GM12878 (cell line): ENCODE measurements at regions not wholly inside any gene's neighbourhood (a gene's known extent, or its start where the extent isn't known, plus 50 kb on each side); places are given as distances from the start of the nearest gene placed in this dataset.

Source experiments
- ATAC-seq: fragments of 200-7000 bp; cut with Tn5 transposase; 3 replicates; pipeline ENCODE4 v1.9.1; 2020; ENCODE audit warnings: mild to moderate bottlenecking, moderate library complexity
- BruUV-seq: library from RNA; stranded (reverse); fragments of 400-500 nt; replicated peaks from 2 replicates; lab custom pipeline; 2021; lab: Mats Ljungman, UMichigan
- CTCF ChIA-PET: fragments of 300-600 bp; sonication (Branson Sonifier 250); formaldehyde crosslinking; extraction: SDS; loops from one replicate; lab custom pipeline; 2021; ENCODE audit warnings: inconsistent platforms; lab: Yijun Ruan, JAX
- POLR2A ChIA-PET: fragments of 350-600 bp; formaldehyde crosslinking; extraction: SDS; loops from one replicate; lab custom pipeline; 2021; ENCODE audit warnings: inconsistent platforms; lab: Charles Lee
- RAD21 ChIA-PET: fragments of 300-600 bp; sonication (Branson Sonifier 250); formaldehyde crosslinking; loops from one replicate; lab custom pipeline; 2023; ENCODE audit warnings: antibody characterized with exemption; ENCODE audit not compliant: unreplicated experiment; lab: Charles Lee
- SMC1A ChIA-PET: fragments of 300-600 bp; sonication (Branson Sonifier 250); formaldehyde crosslinking; loops from one replicate; lab custom pipeline; 2023; ENCODE audit not compliant: unreplicated experiment, uncharacterized antibody; lab: Charles Lee
- DNase-seq: peaks from one replicate; pipeline ENCODE4 v3.0.0-alpha.2; 2011; ENCODE audit warnings: low read depth, low spot score
- FAIRE-seq: peaks from 3 replicates; lab custom pipeline; 2011; peaks lifted over from hg19 to GRCh38; lab: Jason Lieb, UNC
- H2AFZ ChIP-seq: 2 replicates; pipeline ENCODE4 v1.6.0; 2011; ENCODE audit warnings: low read depth, low read length, control low read depth; ENCODE audit not compliant: control insufficient read depth
- H3K27ac ChIP-seq: 2 replicates; pipeline ENCODE4 v1.5.1; 2011; ENCODE audit warnings: control low read depth; ENCODE audit not compliant: control insufficient read depth, insufficient read depth
- H3K27me3 ChIP-seq, 2 experiments: replicated peaks in 1 of 2; 2 replicates each; pipeline versions ENCODE4 v1.6.0 to v1.6.1; 2011; ENCODE audit warnings: low read length in 1 of 2; ENCODE audit not compliant: control insufficient read depth in 2 of 2, insufficient read depth in 2 of 2
- H3K36me3 ChIP-seq, 2 experiments: 2 replicates each; pipeline ENCODE4 v1.5.1; 2011; ENCODE audit warnings: low read length in 1 of 2; ENCODE audit not compliant: control insufficient read depth in 2 of 2, insufficient read depth in 2 of 2
- H3K4me1 ChIP-seq: 2 replicates; pipeline ENCODE4 v1.6.1; 2011; ENCODE audit warnings: mild to moderate bottlenecking, low read length, moderate library complexity, mixed read lengths; ENCODE audit not compliant: control insufficient read depth, insufficient read depth
- H3K4me2 ChIP-seq: 2 replicates; pipeline ENCODE4 v1.6.0; 2011; ENCODE audit warnings: control low read depth; ENCODE audit not compliant: control insufficient read depth, insufficient read depth
- H3K4me3 ChIP-seq: fragments of 200-600 bp; sonication (generic); 2 replicates; pipeline ENCODE4 v1.5.1; 2016
- H3K79me2 ChIP-seq: 2 replicates; pipeline ENCODE4 v1.6.0; 2011; ENCODE audit warnings: low read length; ENCODE audit not compliant: control insufficient read depth, insufficient read depth
- H3K9ac ChIP-seq: 2 replicates; pipeline ENCODE4 v1.8.0; 2011; ENCODE audit warnings: low read length, control low read depth, mixed read lengths; ENCODE audit not compliant: control insufficient read depth, insufficient read depth
- H3K9me3 ChIP-seq: replicated peaks from 3 replicates; pipeline ENCODE4 v1.5.1; 2011; ENCODE audit warnings: mild to moderate bottlenecking, low read length; ENCODE audit not compliant: control insufficient read depth, insufficient read depth
- H4K20me1 ChIP-seq: 2 replicates; pipeline ENCODE4 v1.6.0; 2011; ENCODE audit not compliant: control insufficient read depth, insufficient read depth
- EZH2 ChIP-seq: IDR thresholded peaks from 2 replicates; pipeline ENCODE4 v1.6.1; 2012; ENCODE audit warnings: low read depth, mild to moderate bottlenecking, control low read depth, inconsistent platforms, low read length, borderline replicate concordance; ENCODE audit not compliant: control insufficient read depth
- MEF2A ChIP-seq: IDR thresholded peaks from 2 replicates; pipeline ENCODE4 v1.6.1; 2011; ENCODE audit warnings: low read depth, mild to moderate bottlenecking, low read length, moderate library complexity; ENCODE audit not compliant: insufficient read depth
- SUZ12 ChIP-seq: fragments of 200-600 bp; sonication (generic); IDR thresholded peaks from one replicate; pipeline ENCODE4 v1.6.1; 2018; ENCODE audit warnings: antibody characterized with exemption, mild to moderate bottlenecking; ENCODE audit not compliant: unreplicated experiment
- WGBS: methylation state at CpG from one replicate; pipeline ENCODE4 v1.1.6; 2016; ENCODE audit warnings: low lambda C conversion rate; ENCODE audit not compliant: insufficient replicate concordance, insufficient coverage; ENCODE audit errors: missing lambda C conversion rate; 5-methylcytosine and 5-hydroxymethylcytosine counted together
- in situ Hi-C: fragments of 300-500 bp; cut with MboI; formaldehyde crosslinking; loops from 9 replicates; pipeline ENCODE4 v1.14.3; 2018; ENCODE audit warnings: mixed read lengths
- intact Hi-C: fragments of 100-400 bp; cut with micrococcal nuclease; formaldehyde crosslinking; loops from one replicate; pipeline ENCODE4 v1.14.2; 2022; ENCODE audit not compliant: unreplicated experiment
- TF ChIP-seq, protein P1 (sequence below): IDR thresholded peaks from 2 replicates; pipeline ENCODE4 v1.6.1; 2012; ENCODE audit warnings: low read length, inconsistent platforms
- TF ChIP-seq, protein P2 (sequence below): fragments of 450-650 bp; formaldehyde crosslinking; IDR thresholded peaks from 2 replicates; pipeline ENCODE4 v1.5.0; 2022; ENCODE audit warnings: mild to moderate bottlenecking, missing genetic modification characterization

DNA sequence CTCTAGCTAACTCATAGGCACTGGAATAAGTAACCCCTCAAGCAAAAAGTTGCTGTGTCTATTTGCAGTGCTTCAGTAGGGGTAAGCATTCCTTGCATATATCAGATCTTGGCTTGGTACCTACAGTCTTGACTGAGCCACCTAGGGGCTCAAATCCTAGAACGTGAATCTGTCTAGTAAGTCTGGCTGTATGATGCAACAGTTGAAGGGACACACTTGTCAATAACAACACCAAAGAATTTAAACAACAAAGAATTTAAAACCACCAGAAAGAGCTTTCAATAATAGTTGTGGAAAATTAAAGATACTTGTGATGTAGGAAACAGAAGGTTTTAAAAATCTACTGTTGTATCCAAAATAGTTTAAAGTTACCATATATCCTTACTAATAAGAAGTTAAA is 65.4 kb downstream of the EBLN1 start (continued):
- TF ChIP-seq, protein P1, sequence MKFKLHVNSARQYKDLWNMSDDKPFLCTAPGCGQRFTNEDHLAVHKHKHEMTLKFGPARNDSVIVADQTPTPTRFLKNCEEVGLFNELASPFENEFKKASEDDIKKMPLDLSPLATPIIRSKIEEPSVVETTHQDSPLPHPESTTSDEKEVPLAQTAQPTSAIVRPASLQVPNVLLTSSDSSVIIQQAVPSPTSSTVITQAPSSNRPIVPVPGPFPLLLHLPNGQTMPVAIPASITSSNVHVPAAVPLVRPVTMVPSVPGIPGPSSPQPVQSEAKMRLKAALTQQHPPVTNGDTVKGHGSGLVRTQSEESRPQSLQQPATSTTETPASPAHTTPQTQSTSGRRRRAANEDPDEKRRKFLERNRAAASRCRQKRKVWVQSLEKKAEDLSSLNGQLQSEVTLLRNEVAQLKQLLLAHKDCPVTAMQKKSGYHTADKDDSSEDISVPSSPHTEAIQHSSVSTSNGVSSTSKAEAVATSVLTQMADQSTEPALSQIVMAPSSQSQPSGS: no peak

DNA sequence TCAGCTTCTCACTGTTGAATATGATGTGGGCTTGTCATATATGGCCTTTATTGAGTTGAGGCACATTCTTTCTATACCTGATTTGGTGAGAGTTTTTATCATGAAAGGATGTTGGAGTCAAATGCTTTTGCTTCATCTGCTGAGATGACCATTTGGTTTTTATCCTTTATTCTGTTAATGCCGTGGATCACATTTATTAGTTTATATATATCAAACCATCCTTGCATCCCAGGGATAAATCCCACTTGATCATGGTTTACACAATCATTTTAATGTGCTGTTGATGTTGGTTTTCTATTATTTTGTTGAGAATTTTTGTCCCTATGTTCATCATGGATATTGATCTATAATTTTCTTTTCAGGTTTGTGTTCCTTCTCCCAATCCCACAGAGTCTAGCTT is 67.0 kb downstream of the EBLN1 start:
- H3K36me3 ChIP-seq: no peaks in the 10 kb centered on the region
- ATAC-seq (no peak), DNase-seq (no peak), FAIRE-seq (no peak)
- CTCF ChIA-PET: no interaction called here
- in situ Hi-C loops (no loop called here), intact Hi-C loops (no loop called here)
- SMC1A ChIA-PET: no interaction called here
- POLR2A ChIA-PET: no interaction called here
- BruUV-seq: no TSS peak
- no peaks in the 10 kb centered on the region for H3K4me1 ChIP-seq
- H3K27me3 ChIP-seq: no peaks in the 10 kb centered on the region
- H4K20me1 ChIP-seq: no peaks in the 10 kb centered on the region
- no peak overlapping the region for H3K9ac ChIP-seq
- no peaks in the 10 kb centered on the region for H3K9me3 ChIP-seq
- H3K27ac ChIP-seq: no peak overlapping the region
- TF ChIP-seq, protein P2, sequence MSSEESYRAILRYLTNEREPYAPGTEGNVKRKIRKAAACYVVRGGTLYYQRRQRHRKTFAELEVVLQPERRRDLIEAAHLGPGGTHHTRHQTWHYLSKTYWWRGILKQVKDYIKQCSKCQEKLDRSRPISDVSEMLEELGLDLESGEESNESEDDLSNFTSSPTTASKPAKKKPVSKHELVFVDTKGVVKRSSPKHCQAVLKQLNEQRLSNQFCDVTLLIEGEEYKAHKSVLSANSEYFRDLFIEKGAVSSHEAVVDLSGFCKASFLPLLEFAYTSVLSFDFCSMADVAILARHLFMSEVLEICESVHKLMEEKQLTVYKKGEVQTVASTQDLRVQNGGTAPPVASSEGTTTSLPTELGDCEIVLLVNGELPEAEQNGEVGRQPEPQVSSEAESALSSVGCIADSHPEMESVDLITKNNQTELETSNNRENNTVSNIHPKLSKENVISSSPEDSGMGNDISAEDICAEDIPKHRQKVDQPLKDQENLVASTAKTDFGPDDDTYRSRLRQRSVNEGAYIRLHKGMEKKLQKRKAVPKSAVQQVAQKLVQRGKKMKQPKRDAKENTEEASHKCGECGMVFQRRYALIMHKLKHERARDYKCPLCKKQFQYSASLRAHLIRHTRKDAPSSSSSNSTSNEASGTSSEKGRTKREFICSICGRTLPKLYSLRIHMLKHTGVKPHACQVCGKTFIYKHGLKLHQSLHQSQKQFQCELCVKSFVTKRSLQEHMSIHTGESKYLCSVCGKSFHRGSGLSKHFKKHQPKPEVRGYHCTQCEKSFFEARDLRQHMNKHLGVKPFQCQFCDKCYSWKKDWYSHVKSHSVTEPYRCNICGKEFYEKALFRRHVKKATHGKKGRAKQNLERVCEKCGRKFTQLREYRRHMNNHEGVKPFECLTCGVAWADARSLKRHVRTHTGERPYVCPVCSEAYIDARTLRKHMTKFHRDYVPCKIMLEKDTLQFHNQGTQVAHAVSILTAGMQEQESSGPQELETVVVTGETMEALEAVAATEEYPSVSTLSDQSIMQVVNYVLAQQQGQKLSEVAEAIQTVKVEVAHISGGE (CRISPR knock-in tag): no peak
- TF ChIP-seq MEF2A: no peak
- TF ChIP-seq EZH2: no peak
- no peak for TF ChIP-seq SUZ12
- H3K4me2 ChIP-seq: no peak overlapping the region
- RAD21 ChIA-PET: no interaction called here
- H3K79me2 ChIP-seq: no peaks in the 10 kb centered on the region
- WGBS: 15% methylated on average over 1 of the region's 1 CpG
- H2AFZ ChIP-seq: no peak overlapping the region
- no peak overlapping the region for H3K4me3 ChIP-seq
